Testis (tissue), 2 donors: ENCODE measurements at regions not wholly inside any gene's neighbourhood (a gene's known extent, or its start where the extent isn't known, plus 50 kb on each side); places are given as distances from the start of the nearest gene placed in this dataset.

Experiments
- DNase-seq: peaks from one replicate; pipeline ENCODE4 v3.0.0-alpha.2; 2019
- H3K27ac ChIP-seq, 2 donors: fragments of 200-600 bp; sonication (generic); one replicate each; pipeline ENCODE4 v1.5.1; 2019
- H3K27me3 ChIP-seq: fragments of 200-600 bp; sonication (generic); one replicate; pipeline ENCODE4 v1.5.1; 2019
- H3K36me3 ChIP-seq: fragments of 200-600 bp; sonication (generic); one replicate; pipeline ENCODE4 v1.5.1; 2017; ENCODE audit warnings: low read depth; ENCODE audit errors: missing control alignments
- H3K4me1 ChIP-seq: fragments of 200-600 bp; sonication (generic); one replicate; pipeline ENCODE4 v1.5.1; 2019
- H3K4me3 ChIP-seq, 2 donors: fragments of 200-600 bp; sonication (generic); one replicate each; pipeline ENCODE4 v1.5.1; 2017 to 2019
- H3K9me3 ChIP-seq: fragments of 200-600 bp; sonication (generic); one replicate; pipeline ENCODE4 v1.5.1; 2017
- CTCF ChIP-seq, 3 experiments: fragments of 450-650 bp in 2 of 3; fragments of 200-600 bp in 1 of 3; sonication (generic) in 1 of 3; IDR thresholded peaks; one replicate each; pipeline ENCODE4 v1.5.1; 2016 to 2019; ENCODE audit warnings: antibody characterized with exemption in 3 of 3, mild to moderate bottlenecking in 2 of 3, moderate library complexity in 1 of 3
- POLR2A ChIP-seq: fragments of 450-650 bp; IDR thresholded peaks from one replicate; pipeline ENCODE4 v1.6.1; 2017; ENCODE audit warnings: antibody characterized with exemption, mild to moderate bottlenecking, moderate library complexity
- WGBS, 2 donors: methylation state at CpG; one replicate each; pipeline ENCODE4 v1.1.5; 2018; 5-methylcytosine and 5-hydroxymethylcytosine counted together
- intact Hi-C: fragments of 100-400 bp; cut with DNase I; formaldehyde crosslinking; loops from one replicate; pipeline ENCODE4 v1.15.1; 2023; ENCODE audit warnings: low total_unique reads

- Histone ChIP-seq H3K27me3 (no peaks in the 10 kb centered on the region), H3K4me1 (no peaks in the 10 kb centered on the region), H3K36me3 (no peaks in the 10 kb centered on the region), H3K4me3 (no peak overlapping the region), H3K9me3 (no peaks in the 10 kb centered on the region), H3K27ac (no peak overlapping the region)
- 71 to 82% methylated on average over 5 of the region's 5 CpGs for WGBS, 2 donors
- intact Hi-C loops = no loop called here
- TF ChIP-seq CTCF (IDR thresholded peaks at IDR 0.05) (no peak), POLR2A (no peak)
- DNase-seq = no peak
Observed at GRCh38 chr4:111806331-111806730, 338.9 kb upstream of the FAM241A start.

GRCh38 chr4:111807576-111807975 lies 337.7 kb upstream of the FAM241A start:
- no peak for DNase-seq
- H3K36me3 ChIP-seq = no peaks in the 10 kb centered on the region
- intact Hi-C loops = no loop called here
- no peak overlapping the region for H3K27ac ChIP-seq
- no peaks in the 10 kb centered on the region for H3K9me3 ChIP-seq
- H3K4me3 ChIP-seq = no peak overlapping the region
- 50 to 66% methylated on average over 5 of the region's 5 CpGs for WGBS, 2 donors
- H3K4me1 ChIP-seq = no peaks in the 10 kb centered on the region
- no peak for TF ChIP-seq POLR2A
- TF ChIP-seq CTCF (IDR thresholded peaks at IDR 0.05) = no peak
- no peaks in the 10 kb centered on the region for H3K27me3 ChIP-seq

GRCh38 chr4:111808174-111808573 lies 337.1 kb upstream of the FAM241A start:
- no peak for DNase-seq
- Histone ChIP-seq H3K27ac (no peak overlapping the region), H3K9me3 (no peaks in the 10 kb centered on the region), H3K36me3 (no peaks in the 10 kb centered on the region), H3K4me1 (no peaks in the 10 kb centered on the region), H3K4me3 (no peak overlapping the region), H3K27me3 (no peaks in the 10 kb centered on the region)
- 58 to 60% methylated on average over 2 of the region's 2 CpGs for WGBS, 2 donors
- TF ChIP-seq CTCF (IDR thresholded peaks at IDR 0.05) (no peak), POLR2A (no peak)
- intact Hi-C loops = no loop called here

- TF ChIP-seq POLR2A (no peak), CTCF (IDR thresholded peaks at IDR 0.05) (no peak)
- WGBS, 2 donors = 58 to 60% methylated on average over 2 of the region's 2 CpGs
- intact Hi-C loops = no loop called here
- Histone ChIP-seq H3K9me3 (no peaks in the 10 kb centered on the region), H3K27me3 (no peaks in the 10 kb centered on the region), H3K27ac (no peak overlapping the region), H3K4me1 (no peaks in the 10 kb centered on the region), H3K4me3 (no peak overlapping the region), H3K36me3 (no peaks in the 10 kb centered on the region)
- no peak for DNase-seq
Observed at GRCh38 chr4:111811661-111812060, 333.6 kb upstream of the FAM241A start.

GRCh38 chr4:111812114-111812513 lies 333.1 kb upstream of the FAM241A start:
- Histone ChIP-seq H3K27ac (no peak overlapping the region), H3K9me3 (no peaks in the 10 kb centered on the region), H3K4me3 (no peak overlapping the region), H3K36me3 (no peaks in the 10 kb centered on the region), H3K27me3 (no peaks in the 10 kb centered on the region), H3K4me1 (no peaks in the 10 kb centered on the region)
- DNase-seq = no peak
- 91 to 95% methylated on average over 3 of the region's 3 CpGs for WGBS, 2 donors
- intact Hi-C loops = no loop called here
- TF ChIP-seq CTCF (IDR thresholded peaks at IDR 0.05) (no peak), POLR2A (no peak)
